Hepatocyte (in vitro differentiated cells): ENCODE measurements at regions not wholly inside any gene's neighbourhood (a gene's known extent, or its start where the extent isn't known, plus 50 kb on each side); places are given as distances from the start of the nearest gene placed in this dataset.
A peak's percentile ranks its signal among the peaks of the same experiment; 100 is the strongest.

Source experiments
- DNase-seq: peaks from one replicate; pipeline ENCODE4 v3.0.0-alpha.2; 2016; ENCODE audit warnings: low spot score
- H2AFZ ChIP-seq: fragments of 200-600 bp; sonication (generic); 2 replicates; pipeline ENCODE4 v1.6.0; 2016; ENCODE audit warnings: antibody characterized with exemption, mild to moderate bottlenecking
- H3K27ac ChIP-seq: fragments of 200-600 bp; sonication (generic); 2 replicates; pipeline ENCODE4 v1.5.1; 2016; ENCODE audit warnings: mild to moderate bottlenecking
- H3K27me3 ChIP-seq: fragments of 200-600 bp; sonication (generic); 2 replicates; pipeline ENCODE4 v1.6.1; 2016
- H3K36me3 ChIP-seq: fragments of 200-600 bp; sonication (generic); replicated peaks from 2 replicates; pipeline ENCODE4 v1.5.1; 2016; ENCODE audit warnings: low read depth; ENCODE audit not compliant: insufficient read depth
- H3K4me1 ChIP-seq: fragments of 200-600 bp; sonication (generic); 2 replicates; pipeline ENCODE4 v1.5.1; 2016; ENCODE audit warnings: mild to moderate bottlenecking, moderate library complexity; ENCODE audit not compliant: insufficient read depth
- H3K4me2 ChIP-seq: fragments of 200-600 bp; sonication (generic); 2 replicates; pipeline ENCODE4 v1.6.0; 2016
- H3K4me3 ChIP-seq: fragments of 200-600 bp; sonication (generic); 2 replicates; pipeline ENCODE4 v1.5.1; 2016; ENCODE audit warnings: mild to moderate bottlenecking
- H3K79me2 ChIP-seq: fragments of 200-600 bp; sonication (generic); 2 replicates; pipeline ENCODE4 v1.6.0; 2017; ENCODE audit warnings: mild to moderate bottlenecking
- H3K9me2 ChIP-seq: fragments of 200-600 bp; sonication (generic); replicated peaks from 2 replicates; pipeline ENCODE4 v1.6.0; 2017; ENCODE audit warnings: mild to moderate bottlenecking; ENCODE audit not compliant: insufficient read depth
- H3K9me3 ChIP-seq: fragments of 200-600 bp; sonication (generic); 2 replicates; pipeline ENCODE4 v1.5.1; 2016; ENCODE audit warnings: low read depth, mild to moderate bottlenecking
- H4K20me1 ChIP-seq: fragments of 200-600 bp; sonication (generic); 2 replicates; pipeline ENCODE4 v1.6.0; 2016; ENCODE audit warnings: mild to moderate bottlenecking; ENCODE audit not compliant: insufficient read depth, poor library complexity, severe bottlenecking
- CTCF ChIP-seq: fragments of 200-600 bp; sonication (generic); IDR thresholded peaks from 2 replicates; pipeline ENCODE4 v1.5.1; 2016; ENCODE audit warnings: antibody characterized with exemption, mild to moderate bottlenecking; ENCODE audit not compliant: poor library complexity
- EZH2 ChIP-seq: fragments of 200-600 bp; sonication (generic); IDR thresholded peaks from 2 replicates; pipeline ENCODE4 v1.6.1; 2016; ENCODE audit warnings: antibody characterized with exemption, mild to moderate bottlenecking, borderline replicate concordance
- EZH2phosphoT487 ChIP-seq: fragments of 200-600 bp; sonication (generic); IDR thresholded peaks from one replicate; pipeline ENCODE4 v1.6.1; 2018; ENCODE audit warnings: antibody characterized with exemption, mild to moderate bottlenecking, low read depth, moderate library complexity; ENCODE audit not compliant: unreplicated experiment, severe bottlenecking
- WGBS: methylation state at CpG from one replicate; pipeline ENCODE4 v1.1.6; 2016; ENCODE audit warnings: low lambda C conversion rate; ENCODE audit errors: missing lambda C conversion rate; 5-methylcytosine and 5-hydroxymethylcytosine counted together

DNA sequence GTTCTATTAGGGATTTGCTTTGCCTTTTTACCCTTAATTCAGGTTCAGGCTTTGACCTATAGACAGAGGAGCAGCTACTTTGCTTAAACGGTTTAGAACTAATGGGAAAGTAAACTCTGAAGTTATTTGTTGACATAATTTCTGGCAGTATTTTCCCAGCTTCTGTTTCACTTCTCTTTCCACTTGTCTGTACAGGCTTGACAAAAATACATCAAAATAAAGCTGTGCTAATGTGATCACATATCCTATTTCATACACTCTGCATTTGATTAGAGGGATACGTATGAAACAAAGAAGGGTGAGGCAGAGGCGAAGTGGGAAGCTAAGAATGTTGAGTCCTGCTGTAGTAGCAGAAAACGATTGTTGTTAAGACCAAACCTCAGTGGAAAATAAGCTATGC, 389.1 kb upstream of the RARB start:
- 39% methylated on average over 4 of the region's 4 CpGs for WGBS

DNA sequence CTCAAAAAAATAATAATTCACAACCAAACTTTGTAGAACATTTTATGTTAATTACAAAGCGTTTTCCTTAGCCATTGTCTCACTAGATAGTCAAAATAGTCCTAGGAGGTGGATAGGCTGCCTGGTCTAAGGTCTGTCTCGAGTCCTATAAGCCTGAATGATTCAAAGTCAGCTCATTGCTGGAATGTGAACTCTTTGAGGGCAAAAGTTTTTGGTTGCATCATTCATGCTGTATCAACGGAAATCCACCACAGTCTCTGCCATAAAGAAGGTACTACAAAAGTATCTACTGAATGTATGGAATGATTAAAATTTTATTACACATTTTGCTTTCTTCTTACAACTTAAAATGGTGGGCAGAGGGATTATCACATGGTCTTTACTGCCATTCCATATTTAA, 387.3 kb upstream of the RARB start:
- no peaks in the 10 kb centered on the region for H3K79me2 ChIP-seq
- WGBS, result 82% methylated on average over 3 of the region's 3 CpGs
- no peak for TF ChIP-seq CTCF
- no peaks in the 10 kb centered on the region for H3K27me3 ChIP-seq
- no peak overlapping the region for H3K4me3 ChIP-seq
- H3K9me3 ChIP-seq, result no peaks in the 10 kb centered on the region
- peaks cover 38% of the 10 kb centered on the region for H3K4me1 ChIP-seq
- H3K9me2 ChIP-seq, result no peaks in the 10 kb centered on the region
- H3K27ac ChIP-seq, result no peak overlapping the region
- no peak for DNase-seq
- H3K36me3 ChIP-seq, result no peaks in the 10 kb centered on the region
- no peak overlapping the region for H3K4me2 ChIP-seq
- no peak overlapping the region for H2AFZ ChIP-seq
- no peaks in the 10 kb centered on the region for H4K20me1 ChIP-seq

More for the DNA sequence above, 389.1 kb upstream of the RARB start:
- peak overlapping the region; percentile 38 for H3K4me2 ChIP-seq
- H3K36me3 ChIP-seq, result no peaks in the 10 kb centered on the region
- peak overlapping the region; percentile 75 for H3K27ac ChIP-seq
- H3K9me2 ChIP-seq, result no peaks in the 10 kb centered on the region
- H3K79me2 ChIP-seq, result no peaks in the 10 kb centered on the region
- no peaks in the 10 kb centered on the region for H3K9me3 ChIP-seq
- H3K27me3 ChIP-seq, result no peaks in the 10 kb centered on the region
- TF ChIP-seq EZH2phosphoT487, result peak; percentile 37
- TF ChIP-seq EZH2, result no peak
- peaks cover 24% of the 10 kb centered on the region for H3K4me1 ChIP-seq
- DNase-seq, result no peak
- no peak overlapping the region for H3K4me3 ChIP-seq
- no peak overlapping the region for H2AFZ ChIP-seq
- H4K20me1 ChIP-seq, result no peaks in the 10 kb centered on the region

- Histone ChIP-seq H3K36me3 (no peaks in the 10 kb centered on the region), H3K4me1 (peaks cover 40% of the 10 kb centered on the region), H3K27ac (no peak overlapping the region), H4K20me1 (no peaks in the 10 kb centered on the region), H3K27me3 (no peaks in the 10 kb centered on the region), H3K4me2 (no peak overlapping the region), H3K79me2 (no peaks in the 10 kb centered on the region), H2AFZ (no peak overlapping the region), H3K4me3 (no peak overlapping the region), H3K9me2 (no peaks in the 10 kb centered on the region), H3K9me3 (no peaks in the 10 kb centered on the region)
- no peak for DNase-seq
- TF ChIP-seq EZH2 (no peak), CTCF (no peak), EZH2phosphoT487 (no peak)
- WGBS, result 90% methylated on average over 3 of the region's 3 CpGs
Measured at GRCh38 chr3:25041871-25042584, 386.0 kb upstream of the RARB start.

- H3K4me1 ChIP-seq, result peaks cover 33% of the 10 kb centered on the region
- H4K20me1 ChIP-seq, result no peaks in the 10 kb centered on the region
- H3K4me2 ChIP-seq, result no peak overlapping the region
- no peaks in the 10 kb centered on the region for H3K9me2 ChIP-seq
- WGBS, result 51% methylated on average over 2 of the region's 2 CpGs
- H2AFZ ChIP-seq, result no peak overlapping the region
- H3K4me3 ChIP-seq, result no peak overlapping the region
- no peaks in the 10 kb centered on the region for H3K79me2 ChIP-seq
- TF ChIP-seq EZH2 (no peak), EZH2phosphoT487 (no peak), CTCF (no peak)
- no peaks in the 10 kb centered on the region for H3K27me3 ChIP-seq
- no peaks in the 10 kb centered on the region for H3K36me3 ChIP-seq
- no peak overlapping the region for H3K27ac ChIP-seq
- H3K9me3 ChIP-seq, result no peaks in the 10 kb centered on the region
- DNase-seq, result no peak
Measured at GRCh38 chr3:25043177-25043576, 384.9 kb upstream of the RARB start.
